Glutamatergic neuron (in vitro differentiated cells): ENCODE measurements at regions not wholly inside any gene's neighbourhood (a gene's known extent, or its start where the extent isn't known, plus 50 kb on each side); places are given as distances from the start of the nearest gene placed in this dataset.

ENCODE experiments used
- DNase-seq: peaks from one replicate; pipeline ENCODE4 v3.0.0; 2022
- H3K27ac Mint-ChIP-seq: one replicate; pipeline ENCODE4 v1.8.0; 2020; ENCODE audit warnings: mild to moderate bottlenecking, mixed read lengths, inconsistent platforms; ENCODE audit not compliant: unreplicated experiment
- H3K27me3 Mint-ChIP-seq: one replicate; pipeline ENCODE4 v1.8.0; 2020; ENCODE audit warnings: mild to moderate bottlenecking, moderate library complexity, mixed read lengths, inconsistent platforms; ENCODE audit not compliant: unreplicated experiment
- H3K36me3 Mint-ChIP-seq: one replicate; pipeline ENCODE4 v1.8.0; 2020; ENCODE audit warnings: mild to moderate bottlenecking, mixed read lengths, inconsistent platforms; ENCODE audit not compliant: unreplicated experiment
- H3K4me1 Mint-ChIP-seq: one replicate; pipeline ENCODE4 v1.8.0; 2020; ENCODE audit warnings: mild to moderate bottlenecking, low read depth, mixed read lengths, inconsistent platforms; ENCODE audit not compliant: unreplicated experiment
- H3K4me3 Mint-ChIP-seq: one replicate; pipeline ENCODE4 v1.8.0; 2020; ENCODE audit warnings: mild to moderate bottlenecking, mixed read lengths, inconsistent platforms; ENCODE audit not compliant: unreplicated experiment
- H3K9me3 Mint-ChIP-seq: one replicate; pipeline ENCODE4 v1.8.0; 2020; ENCODE audit warnings: mild to moderate bottlenecking, moderate library complexity, mixed read lengths, inconsistent platforms; ENCODE audit not compliant: unreplicated experiment
- CTCF ChIP-seq: fragments of 200-600 bp; sonication (generic); IDR thresholded peaks from one replicate; pipeline ENCODE4 v1.5.0; 2021; ENCODE audit not compliant: partially characterized antibody, unreplicated experiment

- DNase-seq = no peak
- no peaks in the 10 kb centered on the region for H3K4me1 Mint-ChIP-seq
- no peak for TF ChIP-seq CTCF
- no peak overlapping the region for H3K27ac Mint-ChIP-seq
- H3K36me3 Mint-ChIP-seq = no peaks in the 10 kb centered on the region
- H3K27me3 Mint-ChIP-seq = no peaks in the 10 kb centered on the region
- H3K4me3 Mint-ChIP-seq = no peak overlapping the region
- no peaks in the 10 kb centered on the region for H3K9me3 Mint-ChIP-seq
Observed at GRCh38 chrX:144946666-144947065, 300.6 kb upstream of the SPANXN1 start.
